ENCODE measurements at regions not wholly inside any gene's neighbourhood (a gene's known extent, or its start where the extent isn't known, plus 50 kb on each side); places are given as distances from the start of the nearest gene placed in this dataset.

DNA sequence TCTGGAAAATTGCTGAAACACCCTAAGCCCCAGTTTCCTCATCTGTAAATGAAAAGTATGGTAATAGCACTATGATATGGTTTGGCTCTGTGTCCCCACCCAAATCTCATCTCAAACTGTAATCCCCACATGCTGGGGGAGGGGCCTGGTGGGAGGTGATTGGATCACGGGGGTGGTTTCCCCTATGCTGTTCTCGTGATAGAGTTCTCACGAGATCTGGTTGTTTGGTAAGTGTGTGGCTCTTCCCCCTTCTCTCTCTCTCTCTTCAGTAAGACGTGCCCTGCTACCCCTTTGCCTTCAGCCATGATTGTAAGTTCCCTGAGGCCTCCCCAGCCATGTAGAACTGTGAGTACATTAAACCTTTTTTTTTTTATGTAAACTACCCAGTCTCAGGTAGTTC is 490.7 kb downstream of the TMEM114 start:
- TF ChIP-seq CEBPB (IDR thresholded peaks at IDR 0.05), result no peak
- TF ChIP-seq, protein P1, sequence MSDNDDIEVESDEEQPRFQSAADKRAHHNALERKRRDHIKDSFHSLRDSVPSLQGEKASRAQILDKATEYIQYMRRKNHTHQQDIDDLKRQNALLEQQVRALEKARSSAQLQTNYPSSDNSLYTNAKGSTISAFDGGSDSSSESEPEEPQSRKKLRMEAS (IDR thresholded peaks at IDR 0.05), result no peak
- no peak for TF ChIP-seq ZBTB7A (IDR thresholded peaks at IDR 0.05; ENCODE audit: low read depth)
- no peak for TF ChIP-seq CREB1 (IDR thresholded peaks at IDR 0.05; ENCODE audit: low read depth)
- TF ChIP-seq FOXM1 (IDR thresholded peaks at IDR 0.05; ENCODE audit: borderline replicate concordance, low read depth), result no peak
- no peak for TF ChIP-seq RAD21 (IDR thresholded peaks at IDR 0.05; ENCODE audit: low read depth)
- TF ChIP-seq USF1 (IDR thresholded peaks at IDR 0.05), result no peak
- no peak for TF ChIP-seq TEAD4 (IDR thresholded peaks at IDR 0.05)

DNA sequence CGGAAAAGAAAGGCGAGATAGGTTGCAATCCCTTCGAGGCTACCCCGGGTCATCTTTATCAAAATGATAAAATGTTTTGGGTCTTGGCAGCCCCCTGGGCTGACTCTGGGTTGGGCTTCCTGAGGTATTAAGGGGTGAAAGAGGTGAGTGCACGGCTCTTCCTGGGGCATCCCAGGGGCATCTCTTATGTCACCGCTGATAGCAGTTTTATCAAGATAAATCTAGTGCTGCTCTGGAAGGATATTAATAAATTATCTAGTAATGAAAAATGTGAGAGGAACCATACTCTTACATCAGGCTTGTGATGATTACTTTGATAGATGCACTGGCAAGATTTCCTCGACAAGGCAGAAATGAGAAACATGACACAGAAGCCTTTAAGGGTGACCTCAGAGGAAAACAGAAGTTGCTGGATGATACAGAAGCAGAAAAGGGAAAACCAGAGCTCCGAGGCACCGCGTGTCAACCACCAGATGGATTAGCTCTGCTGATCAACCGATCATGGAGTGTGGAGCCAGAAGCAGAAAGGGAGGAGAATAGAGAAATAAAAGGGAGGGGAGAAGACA is 491.3 kb downstream of the TMEM114 start:
- TF ChIP-seq ZBTB7A (IDR thresholded peaks at IDR 0.05; ENCODE audit: low read depth) (no peak), EGR1 (IDR thresholded peaks at IDR 0.05) (no peak), EP300 (IDR thresholded peaks at IDR 0.05; ENCODE audit: borderline replicate concordance) (no peak), YY1 (IDR thresholded peaks at IDR 0.05; ENCODE audit: low read depth) (no peak)

DNA sequence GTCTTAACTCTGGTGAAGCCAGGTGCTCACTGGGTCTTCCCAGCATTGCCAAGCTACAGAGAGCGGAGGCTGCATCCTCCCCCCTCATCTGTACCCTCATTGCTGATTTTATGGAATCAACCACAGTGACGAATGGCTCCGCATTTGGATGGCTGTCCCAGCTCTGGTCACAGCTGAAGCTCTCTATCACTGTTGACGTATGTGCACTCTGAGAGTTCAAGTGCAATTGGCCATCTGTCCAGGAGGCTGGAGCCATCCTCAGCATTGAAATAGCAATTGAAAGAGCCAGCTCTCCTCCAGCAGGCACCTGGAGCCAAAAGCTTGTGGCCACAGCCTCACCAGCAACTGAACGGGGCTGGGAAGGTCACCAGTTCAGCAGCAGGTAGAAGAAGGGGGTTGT is 494.1 kb downstream of the TMEM114 start:
- TF ChIP-seq CEBPB (IDR thresholded peaks at IDR 0.05) (no peak), TAF1 (IDR thresholded peaks at IDR 0.05; ENCODE audit: low read depth) (no peak), YY1 (IDR thresholded peaks at IDR 0.05; ENCODE audit: low read depth) (no peak), REST (IDR thresholded peaks at IDR 0.05; ENCODE audit: low read depth) (no peak), USF1 (IDR thresholded peaks at IDR 0.05) (no peak), ZBTB7A (IDR thresholded peaks at IDR 0.05; ENCODE audit: low read depth) (no peak), FOXM1 (IDR thresholded peaks at IDR 0.05; ENCODE audit: borderline replicate concordance, low read depth) (no peak), EGR1 (IDR thresholded peaks at IDR 0.05) (no peak), RAD21 (IDR thresholded peaks at IDR 0.05; ENCODE audit: low read depth) (no peak), CREB1 (IDR thresholded peaks at IDR 0.05; ENCODE audit: low read depth) (no peak), NFIC (IDR thresholded peaks at IDR 0.05) (no peak), TEAD4 (IDR thresholded peaks at IDR 0.05) (no peak), TCF12 (IDR thresholded peaks at IDR 0.05; ENCODE audit: low read depth) (no peak), EP300 (IDR thresholded peaks at IDR 0.05; ENCODE audit: borderline replicate concordance) (no peak)
- TF ChIP-seq, protein P1 (IDR thresholded peaks at IDR 0.05), result no peak

DNA sequence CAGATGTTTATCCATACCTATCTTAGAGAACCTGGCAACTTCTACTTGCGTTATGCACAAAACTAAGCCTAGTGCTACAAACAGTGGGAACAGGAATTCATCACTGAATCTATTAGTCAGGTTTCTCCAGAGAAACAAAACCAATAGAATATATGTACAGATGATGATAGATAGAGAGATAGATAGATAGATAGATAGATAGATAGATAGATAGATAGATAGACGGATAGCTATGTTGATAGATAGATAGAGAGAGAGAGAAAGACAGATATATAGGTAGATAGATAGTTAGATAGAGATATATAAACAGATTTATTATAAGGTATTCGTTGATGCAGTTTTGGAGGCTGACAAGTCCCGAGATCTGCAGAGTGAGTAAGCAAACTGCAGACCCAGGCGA is 495.6 kb downstream of the TMEM114 start:
- TF ChIP-seq CREB1 (IDR thresholded peaks at IDR 0.05; ENCODE audit: low read depth) (no peak), REST (IDR thresholded peaks at IDR 0.05; ENCODE audit: low read depth) (no peak), CEBPB (IDR thresholded peaks at IDR 0.05) (no peak), NFIC (IDR thresholded peaks at IDR 0.05) (no peak), TCF12 (IDR thresholded peaks at IDR 0.05; ENCODE audit: low read depth) (no peak), EGR1 (IDR thresholded peaks at IDR 0.05) (no peak), ZBTB7A (IDR thresholded peaks at IDR 0.05; ENCODE audit: low read depth) (no peak), USF1 (IDR thresholded peaks at IDR 0.05) (no peak), YY1 (IDR thresholded peaks at IDR 0.05; ENCODE audit: low read depth) (no peak), TEAD4 (IDR thresholded peaks at IDR 0.05) (no peak), TAF1 (IDR thresholded peaks at IDR 0.05; ENCODE audit: low read depth) (no peak), RAD21 (IDR thresholded peaks at IDR 0.05; ENCODE audit: low read depth) (no peak), EP300 (IDR thresholded peaks at IDR 0.05; ENCODE audit: borderline replicate concordance) (no peak), FOXM1 (IDR thresholded peaks at IDR 0.05; ENCODE audit: borderline replicate concordance, low read depth) (no peak)
- TF ChIP-seq, protein P1 (IDR thresholded peaks at IDR 0.05), result no peak

GRCh38 chr16:8088820-8089338 is 501.4 kb downstream of the TMEM114 start:
- TF ChIP-seq EP300 (IDR thresholded peaks at IDR 0.05; ENCODE audit: borderline replicate concordance) (no peak), TEAD4 (IDR thresholded peaks at IDR 0.05) (no peak), TCF12 (IDR thresholded peaks at IDR 0.05; ENCODE audit: low read depth) (no peak), NFIC (IDR thresholded peaks at IDR 0.05) (no peak), RAD21 (IDR thresholded peaks at IDR 0.05; ENCODE audit: low read depth) (no peak), REST (IDR thresholded peaks at IDR 0.05; ENCODE audit: low read depth) (no peak), YY1 (IDR thresholded peaks at IDR 0.05; ENCODE audit: low read depth) (no peak), USF1 (IDR thresholded peaks at IDR 0.05) (no peak), CEBPB (IDR thresholded peaks at IDR 0.05) (no peak), TAF1 (IDR thresholded peaks at IDR 0.05; ENCODE audit: low read depth) (no peak)
- TF ChIP-seq, protein P1 (IDR thresholded peaks at IDR 0.05), result no peak

Data from Ishikawa (cell line).